DND-41 (cell line): ENCODE measurements at regions not wholly inside any gene's neighbourhood (a gene's known extent, or its start where the extent isn't known, plus 50 kb on each side); places are given as distances from the start of the nearest gene placed in this dataset.

Experiments
- ATAC-seq: fragments of 200-7000 bp; cut with Tn5 transposase; 3 replicates; pipeline ENCODE4 v1.9.1; 2021; ENCODE audit warnings: low read depth; ENCODE audit not compliant: insufficient read depth
- DNase-seq: peaks from one replicate; pipeline ENCODE4 v3.0.0-alpha.2; 2020
- H2AFZ ChIP-seq: 2 replicates; pipeline ENCODE4 v1.6.0; 2012; ENCODE audit warnings: low read depth, low read length
- H3K27ac ChIP-seq: 2 replicates; pipeline ENCODE4 v1.5.1; 2012; ENCODE audit warnings: low read length, inconsistent platforms
- H3K27me3 ChIP-seq: fragments of 200-600 bp; sonication (generic); 2 replicates; pipeline ENCODE4 v1.6.0; 2012; ENCODE audit warnings: low read length, mild to moderate bottlenecking, inconsistent platforms; ENCODE audit not compliant: insufficient read depth, poor library complexity
- H3K36me3 ChIP-seq: 2 replicates; pipeline ENCODE4 v1.5.1; 2012; ENCODE audit warnings: low read length, inconsistent platforms; ENCODE audit not compliant: insufficient read depth
- H3K4me1 ChIP-seq: 2 replicates; pipeline ENCODE4 v1.5.1; 2012; ENCODE audit warnings: mild to moderate bottlenecking, low read length; ENCODE audit not compliant: insufficient read depth
- H3K4me2 ChIP-seq: 2 replicates; pipeline ENCODE4 v1.6.0; 2012; ENCODE audit warnings: mild to moderate bottlenecking, moderate library complexity, low read length, inconsistent platforms; ENCODE audit not compliant: insufficient read depth
- H3K4me3 ChIP-seq, 2 experiments: fragments of 200-600 bp in 1 of 2; shearing (Covaris generic) in 1 of 2; 2 replicates each; pipeline ENCODE4 v1.5.1; 2012 to 2016; ENCODE audit warnings: inconsistent platforms in 2 of 2, low read length in 2 of 2, mild to moderate bottlenecking in 2 of 2, low read depth in 1 of 2, moderate library complexity in 1 of 2
- H3K79me2 ChIP-seq: 2 replicates; pipeline ENCODE4 v1.6.0; 2012; ENCODE audit warnings: low read length, inconsistent platforms; ENCODE audit not compliant: insufficient read depth
- H3K9ac ChIP-seq: 2 replicates; pipeline ENCODE4 v1.6.0; 2012; ENCODE audit warnings: low read depth, mild to moderate bottlenecking, inconsistent platforms, low read length, moderate library complexity
- H3K9me3 ChIP-seq: 2 replicates; pipeline ENCODE4 v1.5.1; 2012; ENCODE audit warnings: low read length, moderate library complexity, mild to moderate bottlenecking, inconsistent platforms; ENCODE audit not compliant: insufficient read depth, severe bottlenecking
- H4K20me1 ChIP-seq: 2 replicates; pipeline ENCODE4 v1.6.0; 2012; ENCODE audit warnings: low read length; ENCODE audit not compliant: insufficient read depth
- CTCF ChIP-seq: IDR thresholded peaks from 2 replicates; pipeline ENCODE4 v1.5.1; 2012; ENCODE audit warnings: borderline replicate concordance, low read length, moderate library complexity, mild to moderate bottlenecking; ENCODE audit not compliant: poor library complexity, severe bottlenecking; ENCODE audit errors: extremely low read depth
- EZH2 ChIP-seq: IDR thresholded peaks from 3 replicates; pipeline ENCODE4 v1.6.1; 2012; ENCODE audit warnings: borderline replicate concordance, low read depth, mild to moderate bottlenecking, moderate library complexity, low read length, inconsistent platforms; ENCODE audit not compliant: severe bottlenecking

GRCh38 chr2:3009005-3009404 lies 368.6 kb downstream of the EIPR1 start:
- H3K27ac ChIP-seq: no peak overlapping the region
- H3K4me1 ChIP-seq: no peaks in the 10 kb centered on the region
- no peaks in the 10 kb centered on the region for H3K9me3 ChIP-seq
- H3K27me3 ChIP-seq: no peaks in the 10 kb centered on the region
- H3K4me3 ChIP-seq: no peak overlapping the region
- H3K4me2 ChIP-seq: no peak overlapping the region
- H4K20me1 ChIP-seq: no peaks in the 10 kb centered on the region
- H3K36me3 ChIP-seq: no peaks in the 10 kb centered on the region
- ATAC-seq: no peak
- TF ChIP-seq CTCF (no peak), EZH2 (no peak)
- no peaks in the 10 kb centered on the region for H3K79me2 ChIP-seq
- no peak overlapping the region for H3K9ac ChIP-seq
- no peak for DNase-seq
- no peak overlapping the region for H2AFZ ChIP-seq

- no peak for TF ChIP-seq CTCF
- TF ChIP-seq EZH2: no peak
- ATAC-seq: no peak
- Histone ChIP-seq H2AFZ (no peak overlapping the region), H3K4me3 (no peak overlapping the region), H3K9ac (no peak overlapping the region), H3K4me1 (no peaks in the 10 kb centered on the region), H3K36me3 (no peaks in the 10 kb centered on the region), H3K79me2 (no peaks in the 10 kb centered on the region), H4K20me1 (no peaks in the 10 kb centered on the region), H3K27ac (no peak overlapping the region), H3K4me2 (no peak overlapping the region), H3K9me3 (no peaks in the 10 kb centered on the region), H3K27me3 (no peaks in the 10 kb centered on the region)
- no peak for DNase-seq
Measured at GRCh38 chr2:3008561-3008960, 369.1 kb downstream of the EIPR1 start.

GRCh38 chr2:3007135-3007534 lies 370.5 kb downstream of the EIPR1 start:
- Histone ChIP-seq H4K20me1 (no peaks in the 10 kb centered on the region), H3K36me3 (no peaks in the 10 kb centered on the region), H3K79me2 (no peaks in the 10 kb centered on the region), H3K9me3 (no peaks in the 10 kb centered on the region), H3K27ac (no peak overlapping the region), H3K9ac (no peak overlapping the region), H3K4me3 (no peak overlapping the region), H2AFZ (no peak overlapping the region), H3K4me1 (no peaks in the 10 kb centered on the region), H3K4me2 (no peak overlapping the region), H3K27me3 (no peaks in the 10 kb centered on the region)
- TF ChIP-seq CTCF: no peak
- no peak for TF ChIP-seq EZH2
- ATAC-seq (no peak), DNase-seq (no peak)

- Histone ChIP-seq H2AFZ (no peak overlapping the region), H3K9ac (no peak overlapping the region), H3K9me3 (no peaks in the 10 kb centered on the region), H3K36me3 (no peaks in the 10 kb centered on the region), H3K4me2 (no peak overlapping the region), H3K79me2 (no peaks in the 10 kb centered on the region), H4K20me1 (no peaks in the 10 kb centered on the region), H3K27me3 (no peaks in the 10 kb centered on the region), H3K4me1 (no peaks in the 10 kb centered on the region), H3K4me3 (no peak overlapping the region), H3K27ac (no peak overlapping the region)
- ATAC-seq: no peak
- DNase-seq: no peak
- TF ChIP-seq CTCF (no peak), EZH2 (no peak)
Measured at GRCh38 chr2:3005859-3006501, 371.6 kb downstream of the EIPR1 start.
